C4-2B (cell line): ENCODE measurements at regions not wholly inside any gene's neighbourhood (a gene's known extent, or its start where the extent isn't known, plus 50 kb on each side); places are given as distances from the start of the nearest gene placed in this dataset.
"Not testable (repeated sequence)": the region's sequence is repeated elsewhere in the genome, so short reads cannot be mapped to it uniquely, and the experiment has no call there.

Source experiments
- ZFX ChIP-seq: fragments of 450-650 bp; IDR thresholded peaks from 2 replicates; pipeline ENCODE4 v1.6.1; 2017
- TF ChIP-seq, protein P1 (sequence below): fragments of 450-650 bp; conservative IDR thresholded peaks from 2 replicates; pipeline ENCODE4 v1.5.1; 2017; ENCODE audit warnings: mild to moderate bottlenecking

DNA sequence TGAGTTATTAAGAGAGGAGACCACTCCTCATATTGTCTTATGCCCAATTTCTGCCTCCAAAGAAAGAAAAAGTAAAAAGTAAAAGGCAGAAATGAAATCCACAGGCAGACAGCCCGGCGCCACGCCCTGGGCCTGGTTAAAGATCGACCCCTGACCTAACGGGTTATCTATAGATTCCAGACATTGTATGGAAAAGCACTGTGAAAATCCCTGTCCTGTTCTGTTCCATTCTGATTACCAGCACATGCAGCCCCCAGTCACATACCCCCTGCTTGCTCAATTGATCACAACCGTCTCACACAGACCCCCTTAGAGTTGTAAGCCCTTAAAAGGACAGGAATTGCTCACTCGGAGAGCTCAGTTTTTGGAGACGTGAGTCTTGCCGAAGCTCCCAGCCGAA is 1086.6 kb upstream of the INTU start:
- TF ChIP-seq, protein P1, sequence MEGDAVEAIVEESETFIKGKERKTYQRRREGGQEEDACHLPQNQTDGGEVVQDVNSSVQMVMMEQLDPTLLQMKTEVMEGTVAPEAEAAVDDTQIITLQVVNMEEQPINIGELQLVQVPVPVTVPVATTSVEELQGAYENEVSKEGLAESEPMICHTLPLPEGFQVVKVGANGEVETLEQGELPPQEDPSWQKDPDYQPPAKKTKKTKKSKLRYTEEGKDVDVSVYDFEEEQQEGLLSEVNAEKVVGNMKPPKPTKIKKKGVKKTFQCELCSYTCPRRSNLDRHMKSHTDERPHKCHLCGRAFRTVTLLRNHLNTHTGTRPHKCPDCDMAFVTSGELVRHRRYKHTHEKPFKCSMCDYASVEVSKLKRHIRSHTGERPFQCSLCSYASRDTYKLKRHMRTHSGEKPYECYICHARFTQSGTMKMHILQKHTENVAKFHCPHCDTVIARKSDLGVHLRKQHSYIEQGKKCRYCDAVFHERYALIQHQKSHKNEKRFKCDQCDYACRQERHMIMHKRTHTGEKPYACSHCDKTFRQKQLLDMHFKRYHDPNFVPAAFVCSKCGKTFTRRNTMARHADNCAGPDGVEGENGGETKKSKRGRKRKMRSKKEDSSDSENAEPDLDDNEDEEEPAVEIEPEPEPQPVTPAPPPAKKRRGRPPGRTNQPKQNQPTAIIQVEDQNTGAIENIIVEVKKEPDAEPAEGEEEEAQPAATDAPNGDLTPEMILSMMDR: not testable (repeated sequence)
- TF ChIP-seq ZFX: not testable (repeated sequence)
